ENCODE measurements at regions not wholly inside any gene's neighbourhood (a gene's known extent, or its start where the extent isn't known, plus 50 kb on each side); places are given as distances from the start of the nearest gene placed in this dataset.

DNA sequence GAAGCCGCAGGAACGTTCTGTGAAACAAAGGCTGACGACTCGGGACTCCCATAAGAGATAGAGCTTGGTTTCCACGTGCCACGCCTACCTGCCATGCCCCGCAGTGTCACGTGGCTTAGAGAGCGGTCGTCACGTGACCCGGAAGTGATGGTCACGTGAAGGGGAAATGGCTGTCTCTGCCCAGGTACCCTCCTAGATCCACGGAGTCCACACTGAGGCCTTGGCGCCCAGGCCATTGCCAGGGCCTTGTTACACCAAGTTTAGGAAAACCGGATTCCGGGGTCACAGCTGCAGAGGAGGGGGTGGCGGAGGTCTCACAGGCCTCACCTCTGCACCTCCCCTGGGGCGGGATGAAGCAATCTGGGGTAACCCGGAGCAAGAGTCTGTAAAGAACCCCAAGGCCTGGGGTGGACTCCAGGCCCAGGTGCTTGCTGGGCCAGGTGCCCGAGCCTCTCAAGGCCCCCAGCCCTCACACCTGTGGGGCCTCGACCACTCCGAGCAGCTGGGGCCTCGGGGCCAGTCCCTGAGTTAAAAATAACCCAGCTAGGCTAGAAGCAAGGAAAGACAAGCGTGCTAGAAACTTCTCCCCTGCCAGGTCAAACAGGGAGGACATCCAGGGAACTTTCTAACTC, 113.5 kb upstream of the ZNF236 start:
- no peak for TF ChIP-seq POLR2A (IDR thresholded peaks at IDR 0.05; ENCODE audit: low read depth, low read length)
- no peak for TF ChIP-seq POLR2AphosphoS5 (IDR thresholded peaks at IDR 0.05; ENCODE audit: low read depth, low read length)
- no peak for TF ChIP-seq TAF1 (IDR thresholded peaks at IDR 0.05; ENCODE audit: borderline replicate concordance, low read depth, low read length)
